ENCODE measurements at regions not wholly inside any gene's neighbourhood (a gene's known extent, or its start where the extent isn't known, plus 50 kb on each side); places are given as distances from the start of the nearest gene placed in this dataset.
"Not testable (repeated sequence)": the region's sequence is repeated elsewhere in the genome, so short reads cannot be mapped to it uniquely, and the experiment has no call there.

- ATAC-seq (no peak), DNase-seq (ENCODE audit: low spot score) (no peak)
These were observed 170.4 kb upstream of the THSD7A start for GRCh38 chr7:12002428-12002827.

GRCh38 chr7:12004581-12004980 lies 172.6 kb upstream of the THSD7A start:
- DNase-seq (ENCODE audit: low spot score), result no peak

GRCh38 chr7:12007576-12007975 lies 175.6 kb upstream of the THSD7A start:
- no peak for ATAC-seq

More at GRCh38 chr7:12004581-12004980, 172.6 kb upstream of the THSD7A start:
- ATAC-seq, result no peak

GRCh38 chr7:12013983-12014382 lies 182.0 kb upstream of the THSD7A start:
- ATAC-seq, result no peak
- no peak for DNase-seq (ENCODE audit: low spot score)

More at GRCh38 chr7:12007576-12007975, 175.6 kb upstream of the THSD7A start:
- no peak for DNase-seq (ENCODE audit: low spot score)

- no peak for DNase-seq (ENCODE audit: low spot score)
- ATAC-seq, result peak; percentile 74
These were observed 184.4 kb upstream of the THSD7A start for GRCh38 chr7:12016439-12016838.

GRCh38 chr7:12017046-12017445 lies 185.0 kb upstream of the THSD7A start:
- DNase-seq (ENCODE audit: low spot score) (no peak), ATAC-seq (no peak)

GRCh38 chr7:12022011-12022410 lies 189.1 kb upstream of the TMEM106B start:
- not testable (repeated sequence) for ATAC-seq

GRCh38 chr7:12025246-12025645 lies 185.8 kb upstream of the TMEM106B start:
- ATAC-seq (no peak), DNase-seq (ENCODE audit: low spot score) (no peak)

More at GRCh38 chr7:12022011-12022410, 189.1 kb upstream of the TMEM106B start:
- DNase-seq (ENCODE audit: low spot score), result not testable (repeated sequence)

GRCh38 chr7:12028508-12028907 lies 182.6 kb upstream of the TMEM106B start:
- no peak for ATAC-seq
- DNase-seq (ENCODE audit: low spot score), result no peak

GRCh38 chr7:12030116-12030515 lies 181.0 kb upstream of the TMEM106B start:
- no peak for DNase-seq (ENCODE audit: low spot score)

GRCh38 chr7:12031186-12031585 lies 179.9 kb upstream of the TMEM106B start:
- ATAC-seq (no peak), DNase-seq (ENCODE audit: low spot score) (no peak)

More at GRCh38 chr7:12030116-12030515, 181.0 kb upstream of the TMEM106B start:
- ATAC-seq, result no peak

- DNase-seq (ENCODE audit: low spot score) (no peak), ATAC-seq (no peak)
These were observed 179.5 kb upstream of the TMEM106B start for GRCh38 chr7:12031638-12032037.

- DNase-seq (ENCODE audit: low spot score) (no peak), ATAC-seq (no peak)
These were observed 178.9 kb upstream of the TMEM106B start for GRCh38 chr7:12032146-12032545.

GRCh38 chr7:12043457-12043856 lies 167.6 kb upstream of the TMEM106B start:
- ATAC-seq; DNase-seq (ENCODE audit: low spot score): not testable (repeated sequence)

- DNase-seq (ENCODE audit: low spot score) (no peak), ATAC-seq (no peak)
These were observed 158.9 kb upstream of the TMEM106B start for GRCh38 chr7:12052211-12052610.

- DNase-seq (ENCODE audit: low spot score) (no peak), ATAC-seq (no peak)
These were observed 157.5 kb upstream of the TMEM106B start for GRCh38 chr7:12053561-12053960.

GRCh38 chr7:12054830-12055229 lies 156.3 kb upstream of the TMEM106B start:
- DNase-seq (ENCODE audit: low spot score), result no peak
- ATAC-seq, result no peak

- DNase-seq (ENCODE audit: low spot score), result no peak
- no peak for ATAC-seq
These were observed 154.7 kb upstream of the TMEM106B start for GRCh38 chr7:12056381-12056780.

GRCh38 chr7:12056977-12057376 lies 154.1 kb upstream of the TMEM106B start:
- ATAC-seq, result no peak
- no peak for DNase-seq (ENCODE audit: low spot score)

- DNase-seq (ENCODE audit: low spot score) (no peak), ATAC-seq (peak; percentile 36)
These were observed 149.0 kb upstream of the TMEM106B start for GRCh38 chr7:12062062-12062461.

- DNase-seq (ENCODE audit: low spot score), result no peak
- no peak for ATAC-seq
These were observed 146.4 kb upstream of the TMEM106B start for GRCh38 chr7:12064586-12065127.

GRCh38 chr7:12066004-12066403 lies 145.1 kb upstream of the TMEM106B start:
- DNase-seq (ENCODE audit: low spot score) (no peak), ATAC-seq (no peak)

GRCh38 chr7:12066521-12066920 lies 144.6 kb upstream of the TMEM106B start:
- peak; percentile 21 for ATAC-seq
- DNase-seq (ENCODE audit: low spot score), result no peak

All from left lobe of liver (tissue), 2 donors.